ENCODE measurements at regions not wholly inside any gene's neighbourhood (a gene's known extent, or its start where the extent isn't known, plus 50 kb on each side); places are given as distances from the start of the nearest gene placed in this dataset.

GRCh38 chr5:175808711-175809110 lies 62.7 kb upstream of the CPLX2 start:
- no peak for DNase-seq

- DNase-seq = no peak
These were observed 61.8 kb upstream of the CPLX2 start for GRCh38 chr5:175809531-175810121.

- DNase-seq = no peak
These were observed 60.9 kb upstream of the CPLX2 start for GRCh38 chr5:175810457-175810856.

DNA sequence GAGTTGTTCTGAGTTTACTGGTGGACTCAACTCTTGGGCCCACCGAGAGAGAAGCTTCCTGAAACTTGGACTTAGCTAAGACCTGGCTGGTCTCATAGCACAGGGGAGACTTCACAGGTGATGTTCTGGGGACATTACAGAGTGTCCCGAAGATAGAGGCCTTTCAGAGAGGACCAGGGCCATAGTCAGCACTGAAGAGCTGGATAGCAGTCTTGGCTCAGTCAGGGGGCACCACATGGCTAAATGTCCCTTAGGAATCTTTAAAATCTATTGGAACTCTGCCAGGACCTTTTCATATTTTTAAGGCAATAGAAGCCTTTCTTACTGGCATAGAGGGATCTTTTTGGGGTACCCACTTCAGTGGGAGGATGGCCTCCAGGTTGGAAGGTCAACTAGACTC lies 59.8 kb upstream of the CPLX2 start:
- DNase-seq = no peak

DNA sequence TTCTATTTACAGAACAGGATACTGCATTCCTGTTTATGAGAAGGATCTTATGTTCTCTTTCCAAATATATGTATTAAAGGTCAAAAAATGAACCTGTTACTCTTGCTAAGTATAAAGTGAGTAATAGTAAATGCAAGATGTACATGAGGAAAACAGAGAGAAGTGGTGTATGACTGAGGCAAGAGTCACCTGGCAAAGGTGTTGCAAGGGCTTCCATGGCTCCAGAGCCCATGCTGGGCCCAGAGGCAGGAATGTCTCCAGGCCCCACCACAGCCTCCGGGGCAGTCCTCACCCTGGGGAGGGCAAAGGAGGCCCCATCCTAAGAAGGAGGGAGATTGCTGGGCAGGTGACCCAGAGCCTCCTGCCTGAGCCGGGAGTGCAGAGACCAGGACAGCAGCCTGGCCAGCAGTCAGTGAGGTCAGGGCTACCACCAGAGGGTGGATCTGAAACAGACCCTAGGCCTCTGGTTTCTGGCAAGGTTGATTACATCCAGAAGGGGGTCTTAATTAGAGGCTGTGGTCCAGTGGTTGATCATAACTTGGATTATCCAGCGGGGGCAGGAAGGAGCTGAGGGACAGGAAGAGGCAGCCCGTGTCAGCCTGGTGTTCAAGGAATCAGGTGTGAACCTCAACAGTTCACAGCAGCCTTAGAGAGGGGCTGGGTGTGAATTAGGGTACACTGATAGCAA lies 57.3 kb upstream of the CPLX2 start:
- no peak for DNase-seq

DNA sequence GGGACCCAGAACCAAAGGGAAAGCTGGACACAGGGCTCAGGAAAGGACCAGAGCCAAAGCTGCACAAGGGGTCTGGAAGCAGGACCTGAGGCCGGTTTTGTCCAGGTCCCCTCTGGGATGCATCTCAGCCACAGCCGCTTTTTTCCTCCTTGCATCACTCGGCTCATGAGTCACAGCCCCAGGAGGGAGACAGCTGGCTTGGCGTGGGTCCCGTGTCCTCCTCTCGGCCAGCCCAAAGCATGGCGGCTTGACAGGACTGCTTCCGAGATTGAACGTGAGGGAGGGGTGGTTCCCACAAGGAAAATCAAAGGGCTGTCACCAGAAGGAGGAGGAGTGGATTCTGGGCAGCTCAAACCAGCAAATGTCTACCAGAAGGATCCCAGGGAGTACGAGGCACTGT lies 56.7 kb upstream of the CPLX2 start:
- DNase-seq = no peak

DNA sequence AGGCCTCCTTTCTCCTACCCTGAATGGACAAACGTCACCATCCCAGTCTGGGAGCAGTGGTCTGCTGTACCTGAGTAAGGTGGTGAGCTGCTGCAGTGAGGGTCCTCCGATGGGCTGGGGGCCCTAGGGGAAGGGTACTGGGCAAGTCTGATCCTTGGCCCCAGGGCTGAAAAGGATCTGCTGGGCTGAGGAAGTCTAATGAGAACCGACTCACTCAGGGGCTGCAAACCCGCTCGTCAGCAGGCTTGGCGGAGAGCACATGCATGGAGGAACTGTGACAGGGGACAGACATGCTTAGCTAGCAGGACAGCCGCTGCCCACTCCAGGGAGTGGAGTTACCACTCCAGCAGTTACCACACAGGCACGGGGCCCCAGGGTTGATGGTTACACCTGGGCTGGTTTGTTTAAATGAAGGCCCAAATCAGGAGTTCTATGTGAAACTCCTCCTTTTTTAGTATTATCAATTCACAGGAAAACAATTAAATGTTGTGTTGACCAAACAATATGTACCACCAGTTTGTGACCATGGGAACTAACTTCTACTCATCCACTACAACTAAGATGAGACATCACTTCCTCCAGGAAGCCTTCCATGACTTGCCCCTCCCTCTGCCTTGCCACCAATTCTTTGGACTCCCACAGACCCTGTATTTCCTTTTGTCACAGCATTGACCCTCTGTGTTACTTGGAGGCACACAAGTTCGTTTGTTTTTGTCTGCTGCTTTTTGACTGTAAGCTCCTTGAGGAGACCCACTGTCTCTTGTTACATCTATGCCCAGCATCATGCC lies 56.1 kb upstream of the CPLX2 start:
- no peak for DNase-seq

DNA sequence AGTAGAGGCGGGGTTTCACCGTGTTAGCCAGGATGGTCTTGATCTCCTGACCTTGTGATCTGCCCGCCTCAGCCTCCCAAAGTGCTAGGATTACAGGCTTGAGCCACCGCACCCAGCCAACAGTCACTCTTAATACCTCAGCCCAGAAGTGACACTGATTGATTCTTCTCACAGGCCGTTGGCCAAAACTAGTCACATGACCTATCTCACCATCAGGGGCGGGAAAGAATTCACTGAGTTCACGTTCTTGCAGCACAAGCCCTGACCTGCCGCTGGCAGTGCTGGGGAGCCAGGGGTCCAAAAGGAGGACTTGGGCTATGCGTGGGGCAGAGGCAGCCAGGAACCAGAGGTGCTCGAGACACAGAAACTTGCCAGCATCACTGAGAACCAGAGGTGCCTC lies 55.0 kb upstream of the CPLX2 start:
- no peak for DNase-seq

GRCh38 chr5:175819090-175819425 lies 52.3 kb upstream of the CPLX2 start:
- no peak for DNase-seq

GRCh38 chr5:175820230-175820629 lies 51.1 kb upstream of the CPLX2 start:
- no peak for DNase-seq
